ENCODE measurements at regions not wholly inside any gene's neighbourhood (a gene's known extent, or its start where the extent isn't known, plus 50 kb on each side); places are given as distances from the start of the nearest gene placed in this dataset.

DNA sequence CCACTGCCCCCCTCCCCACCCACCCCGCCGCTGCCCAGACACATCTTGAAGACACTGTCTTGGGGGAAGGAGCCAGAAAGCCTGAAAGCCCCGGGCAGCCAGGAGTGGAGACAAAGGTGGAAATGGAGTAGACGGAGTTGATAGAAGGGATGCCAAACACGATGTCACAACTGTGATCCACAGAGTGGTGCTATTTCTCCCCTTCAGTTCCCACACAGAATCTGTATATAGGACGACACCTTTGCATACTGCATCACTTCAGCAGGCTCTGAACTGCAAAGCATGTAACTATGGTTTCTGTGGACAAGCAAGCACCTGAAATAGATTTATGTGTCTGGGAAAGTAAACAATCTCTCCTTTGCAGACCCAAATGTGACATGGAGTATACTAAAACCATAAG lies 56.4 kb upstream of the F13A1 start:
- TF ChIP-seq RAD21 (IDR thresholded peaks at IDR 0.05; ENCODE audit: low read depth): no peak
- no peak for TF ChIP-seq TEAD4 (IDR thresholded peaks at IDR 0.05)
- TF ChIP-seq, protein P1, sequence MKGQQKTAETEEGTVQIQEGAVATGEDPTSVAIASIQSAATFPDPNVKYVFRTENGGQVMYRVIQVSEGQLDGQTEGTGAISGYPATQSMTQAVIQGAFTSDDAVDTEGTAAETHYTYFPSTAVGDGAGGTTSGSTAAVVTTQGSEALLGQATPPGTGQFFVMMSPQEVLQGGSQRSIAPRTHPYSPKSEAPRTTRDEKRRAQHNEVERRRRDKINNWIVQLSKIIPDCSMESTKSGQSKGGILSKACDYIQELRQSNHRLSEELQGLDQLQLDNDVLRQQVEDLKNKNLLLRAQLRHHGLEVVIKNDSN (IDR thresholded peaks at IDR 0.05): no peak
- no peak for TF ChIP-seq EGR1 (IDR thresholded peaks at IDR 0.05)
- no peak for TF ChIP-seq CREB1 (IDR thresholded peaks at IDR 0.05; ENCODE audit: low read depth)
- TF ChIP-seq TAF1 (IDR thresholded peaks at IDR 0.05; ENCODE audit: low read depth): no peak
- TF ChIP-seq CEBPB (IDR thresholded peaks at IDR 0.05): no peak
- no peak for TF ChIP-seq FOXM1 (IDR thresholded peaks at IDR 0.05; ENCODE audit: borderline replicate concordance, low read depth)

DNA sequence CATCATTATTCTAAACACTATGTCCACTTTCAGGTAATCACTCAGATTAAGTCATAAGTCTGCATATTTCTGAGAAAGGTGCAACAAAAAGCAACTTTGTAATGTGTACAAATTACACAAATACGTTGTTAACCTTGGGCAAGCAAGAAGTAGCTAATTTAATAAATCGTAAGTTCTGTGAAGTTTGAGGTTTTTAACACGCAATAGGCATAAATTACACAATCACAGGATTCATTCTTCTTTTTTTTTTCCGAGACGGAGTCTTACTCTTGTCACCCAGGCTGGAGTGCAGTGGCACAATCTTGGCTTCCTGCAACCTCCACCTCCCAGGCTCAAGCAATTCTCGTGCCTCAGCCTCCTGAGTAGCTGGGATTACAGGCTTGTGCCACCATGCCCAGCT lies 57.2 kb upstream of the F13A1 start:
- no peak for TF ChIP-seq CREB1 (IDR thresholded peaks at IDR 0.05; ENCODE audit: low read depth)
- no peak for TF ChIP-seq TCF12 (IDR thresholded peaks at IDR 0.05; ENCODE audit: low read depth)

DNA sequence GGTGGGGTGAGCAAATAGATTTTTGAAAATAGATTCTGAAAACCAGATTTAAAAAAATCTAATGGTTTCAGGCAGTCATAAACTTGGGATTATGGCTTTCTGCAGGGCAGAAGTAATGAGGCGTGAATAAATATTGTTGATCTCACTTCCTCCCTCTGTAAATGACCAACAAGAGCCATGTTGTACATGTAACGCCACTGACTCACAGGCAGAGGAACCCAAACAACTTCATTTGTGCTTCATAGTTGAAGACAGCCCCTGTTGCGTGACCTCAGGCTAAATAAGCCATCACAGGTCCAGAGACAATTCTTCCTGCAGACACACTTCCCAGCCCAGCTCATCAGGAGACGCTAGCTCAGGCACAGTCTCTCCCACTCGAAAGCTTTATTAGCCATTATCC lies 59.1 kb upstream of the F13A1 start:
- no peak for TF ChIP-seq TCF12 (IDR thresholded peaks at IDR 0.05; ENCODE audit: low read depth)
- TF ChIP-seq MAX (IDR thresholded peaks at IDR 0.05): no peak
- no peak for TF ChIP-seq CREB1 (IDR thresholded peaks at IDR 0.05; ENCODE audit: low read depth)
- TF ChIP-seq TAF1 (IDR thresholded peaks at IDR 0.05; ENCODE audit: low read depth): no peak
- TF ChIP-seq NFIC (IDR thresholded peaks at IDR 0.05): no peak
- TF ChIP-seq REST (IDR thresholded peaks at IDR 0.05; ENCODE audit: low read depth): no peak
- TF ChIP-seq, protein P1 (IDR thresholded peaks at IDR 0.05): no peak
- no peak for TF ChIP-seq EP300 (IDR thresholded peaks at IDR 0.05; ENCODE audit: borderline replicate concordance)
- no peak for TF ChIP-seq YY1 (IDR thresholded peaks at IDR 0.05; ENCODE audit: low read depth)
- no peak for TF ChIP-seq ZBTB7A (IDR thresholded peaks at IDR 0.05; ENCODE audit: low read depth)
- no peak for TF ChIP-seq FOXM1 (IDR thresholded peaks at IDR 0.05; ENCODE audit: borderline replicate concordance, low read depth)
- no peak for TF ChIP-seq CEBPB (IDR thresholded peaks at IDR 0.05)
- TF ChIP-seq TEAD4 (IDR thresholded peaks at IDR 0.05): no peak
- TF ChIP-seq RAD21 (IDR thresholded peaks at IDR 0.05; ENCODE audit: low read depth): no peak
- TF ChIP-seq EGR1 (IDR thresholded peaks at IDR 0.05): no peak

DNA sequence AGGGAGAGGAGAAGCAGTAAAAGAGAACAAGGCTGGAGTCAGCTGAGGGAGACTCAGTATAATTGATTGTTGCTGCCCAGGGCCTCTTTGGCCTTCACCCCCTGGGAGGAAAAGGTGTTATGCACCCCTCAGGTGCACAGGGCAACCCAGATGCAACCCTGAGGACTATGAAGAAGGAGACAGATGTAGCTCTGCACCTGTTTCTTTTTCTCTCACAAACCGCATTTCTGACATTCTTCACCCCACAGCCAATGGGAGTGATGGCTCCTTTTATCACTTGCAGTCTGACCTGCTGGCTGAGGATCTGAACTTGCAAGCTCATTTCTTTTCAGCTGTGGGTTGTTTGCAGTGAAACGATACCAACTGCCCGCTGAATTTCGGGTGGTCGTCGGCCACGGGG lies 64.1 kb upstream of the F13A1 start:
- TF ChIP-seq CEBPB (IDR thresholded peaks at IDR 0.05) (no peak), FOXM1 (IDR thresholded peaks at IDR 0.05; ENCODE audit: borderline replicate concordance, low read depth) (no peak), TCF12 (IDR thresholded peaks at IDR 0.05; ENCODE audit: low read depth) (no peak), ZBTB7A (IDR thresholded peaks at IDR 0.05; ENCODE audit: low read depth) (no peak), RAD21 (IDR thresholded peaks at IDR 0.05; ENCODE audit: low read depth) (no peak), MAX (IDR thresholded peaks at IDR 0.05) (no peak), TEAD4 (IDR thresholded peaks at IDR 0.05) (no peak), REST (IDR thresholded peaks at IDR 0.05; ENCODE audit: low read depth) (no peak), EGR1 (IDR thresholded peaks at IDR 0.05) (no peak), NFIC (IDR thresholded peaks at IDR 0.05) (no peak), CREB1 (IDR thresholded peaks at IDR 0.05; ENCODE audit: low read depth) (no peak), EP300 (IDR thresholded peaks at IDR 0.05; ENCODE audit: borderline replicate concordance) (no peak), TAF1 (IDR thresholded peaks at IDR 0.05; ENCODE audit: low read depth) (no peak), YY1 (IDR thresholded peaks at IDR 0.05; ENCODE audit: low read depth) (no peak)
- TF ChIP-seq, protein P1 (IDR thresholded peaks at IDR 0.05): no peak

DNA sequence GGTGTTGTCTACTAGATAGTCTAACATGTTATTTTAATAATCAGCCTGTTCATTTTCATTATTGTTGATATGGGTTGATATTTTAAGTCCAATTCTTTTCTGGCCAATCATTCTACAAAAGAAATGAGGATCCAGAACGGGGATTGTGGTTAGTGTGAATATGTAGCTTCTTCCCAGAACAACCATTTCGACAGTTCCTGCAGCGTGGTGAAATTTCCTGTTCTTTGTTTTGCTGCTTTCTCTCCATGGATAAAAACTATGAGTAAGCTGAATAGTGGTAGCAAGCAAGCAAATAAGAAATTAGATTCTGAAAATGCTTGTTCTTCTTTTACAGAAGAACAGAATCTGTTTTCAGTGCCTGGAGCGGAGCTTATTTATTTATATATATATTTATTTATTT lies 65.5 kb upstream of the F13A1 start:
- TF ChIP-seq CREB1 (IDR thresholded peaks at IDR 0.05; ENCODE audit: low read depth): no peak
- TF ChIP-seq, protein P1 (IDR thresholded peaks at IDR 0.05): no peak
- no peak for TF ChIP-seq CEBPB (IDR thresholded peaks at IDR 0.05)
- TF ChIP-seq YY1 (IDR thresholded peaks at IDR 0.05; ENCODE audit: low read depth): no peak
- no peak for TF ChIP-seq MAX (IDR thresholded peaks at IDR 0.05)
- no peak for TF ChIP-seq EP300 (IDR thresholded peaks at IDR 0.05; ENCODE audit: borderline replicate concordance)
- no peak for TF ChIP-seq EGR1 (IDR thresholded peaks at IDR 0.05)
